NCI-H1930 (cell line): ENCODE measurements at regions not wholly inside any gene's neighbourhood (a gene's known extent, or its start where the extent isn't known, plus 50 kb on each side); places are given as distances from the start of the nearest gene placed in this dataset.

Experiments used
- DNase-seq, 2 experiments: peaks; one replicate each; lab custom pipeline; 2025; lab: John Stamatoyannopoulos, UW

DNA sequence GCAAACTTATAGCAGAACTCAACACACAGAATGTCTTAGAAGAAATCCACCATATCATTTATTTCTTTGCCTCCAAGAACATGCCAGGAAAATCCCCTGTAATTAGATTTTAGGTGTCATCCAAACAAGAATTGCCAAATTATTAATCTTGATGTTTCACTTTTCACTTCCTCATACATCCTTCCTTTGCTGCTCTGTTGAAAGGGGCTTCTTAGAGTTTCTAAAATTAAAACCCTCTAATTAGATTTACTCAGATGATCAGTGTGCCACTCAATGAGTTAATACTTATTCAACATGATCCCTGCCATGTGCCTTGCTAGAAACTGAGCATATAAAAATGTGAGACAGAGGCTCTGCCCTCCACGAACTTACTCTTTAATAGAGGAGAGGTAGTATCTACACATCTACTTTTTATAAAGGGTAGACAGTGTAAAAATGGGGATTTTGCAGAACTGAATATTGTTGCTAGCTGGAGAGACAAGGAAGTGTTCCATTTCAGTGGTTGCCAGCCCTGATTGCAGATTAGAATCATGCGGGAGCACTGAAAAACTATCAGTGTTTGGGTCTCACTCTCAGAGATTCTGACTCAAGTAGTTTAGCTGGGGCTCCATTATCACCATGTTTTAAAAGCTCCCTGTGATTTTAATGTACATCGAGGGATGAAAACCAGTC is 498.4 kb downstream of the TLE4 start:
- no peak for DNase-seq

DNA sequence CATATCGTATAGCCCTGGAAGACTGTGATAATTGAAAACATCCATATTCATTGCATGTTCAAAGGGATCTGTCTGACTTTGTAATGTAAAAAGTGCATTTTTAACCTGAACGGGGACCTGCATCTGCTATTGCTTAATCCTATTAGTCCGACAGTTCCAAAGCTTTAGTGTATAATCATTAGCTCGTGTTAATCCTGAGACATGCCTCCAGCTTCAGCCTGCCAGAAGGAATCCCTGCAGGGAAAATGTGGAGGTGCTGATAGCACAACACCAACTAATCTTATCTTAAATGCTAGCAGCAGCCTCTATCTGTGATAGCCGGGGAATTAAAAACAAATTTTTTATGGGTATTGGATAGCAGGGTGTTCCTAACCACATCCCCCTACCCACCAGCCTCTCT is 495.2 kb downstream of the TLE4 start:
- DNase-seq, result no peak

DNA sequence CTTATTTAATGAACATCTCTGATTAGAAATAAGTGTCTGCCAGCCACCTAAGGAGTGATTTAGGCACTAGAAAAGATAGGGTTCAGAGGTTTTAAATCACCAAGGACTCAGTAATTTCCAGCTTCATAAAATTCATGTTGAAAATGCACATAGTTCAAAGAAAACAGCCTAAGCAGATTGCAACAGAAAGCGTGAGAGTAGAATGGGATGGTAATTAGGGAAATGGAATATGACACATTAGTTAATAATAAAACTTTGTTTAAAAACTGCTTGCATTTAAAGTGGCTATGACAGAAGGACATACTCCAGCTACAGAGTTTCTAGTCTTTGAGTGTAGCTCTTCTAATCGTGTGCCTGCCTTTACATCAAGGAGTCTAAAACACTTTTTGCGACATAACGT is 490.8 kb downstream of the TLE4 start:
- no peak for DNase-seq

DNA sequence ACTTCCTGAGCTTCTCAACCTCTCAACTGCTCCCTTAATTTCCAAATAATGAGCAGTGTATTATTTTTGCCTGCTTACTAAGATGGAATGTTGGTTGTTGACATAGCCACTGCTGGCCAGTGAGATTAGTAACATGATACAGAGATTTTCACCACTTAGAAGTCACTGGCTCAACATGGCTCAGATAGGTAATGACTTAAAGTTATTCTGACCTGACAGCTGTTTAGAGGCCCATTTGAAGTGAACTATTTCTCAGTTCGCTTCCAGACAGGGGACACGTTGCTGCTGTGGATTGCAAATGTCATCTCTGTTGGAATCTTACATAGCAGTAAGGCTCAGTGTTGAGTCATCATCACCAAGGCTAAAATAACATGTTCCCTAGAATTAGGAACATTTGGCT is 490.2 kb downstream of the TLE4 start:
- DNase-seq, result no peak

DNA sequence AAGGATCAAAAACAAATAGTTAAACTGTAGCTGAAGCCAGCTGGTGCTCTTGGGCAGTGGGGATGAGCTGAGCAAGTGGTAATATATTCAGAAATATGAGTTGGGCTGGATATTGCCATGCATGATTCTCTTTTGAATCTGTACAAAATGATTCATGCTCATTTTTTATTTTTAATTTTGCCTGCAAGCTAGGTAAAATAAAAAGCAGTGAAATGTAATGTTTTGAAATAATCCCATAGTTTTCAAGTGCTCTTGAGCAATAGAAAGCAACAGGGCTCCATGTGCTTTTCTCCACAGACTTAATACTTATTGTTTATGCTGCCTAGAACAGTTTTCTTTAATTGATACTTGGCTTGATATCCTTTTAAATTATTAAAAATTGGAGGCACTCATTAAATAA is 489.3 kb downstream of the TLE4 start:
- DNase-seq, result no peak

DNA sequence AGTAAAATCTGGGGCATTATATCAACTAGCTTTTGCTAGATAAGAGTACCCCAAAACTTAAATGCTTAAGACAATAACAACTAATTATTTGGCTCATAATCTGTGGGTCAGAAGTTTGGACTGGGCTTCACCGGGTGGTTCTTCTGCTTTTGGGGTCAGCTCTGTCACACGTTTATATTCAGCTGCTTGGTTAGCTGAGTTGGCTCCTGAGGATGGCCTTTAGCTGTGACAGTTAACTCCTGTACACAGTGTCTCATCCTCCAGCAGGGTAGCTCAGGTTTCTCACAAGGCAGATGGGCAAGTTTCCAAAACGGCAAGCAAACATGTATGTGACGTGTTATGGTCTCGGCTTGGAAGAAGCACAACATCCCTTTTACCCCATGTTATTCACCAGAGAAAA is 488.2 kb downstream of the TLE4 start:
- no peak for DNase-seq

DNA sequence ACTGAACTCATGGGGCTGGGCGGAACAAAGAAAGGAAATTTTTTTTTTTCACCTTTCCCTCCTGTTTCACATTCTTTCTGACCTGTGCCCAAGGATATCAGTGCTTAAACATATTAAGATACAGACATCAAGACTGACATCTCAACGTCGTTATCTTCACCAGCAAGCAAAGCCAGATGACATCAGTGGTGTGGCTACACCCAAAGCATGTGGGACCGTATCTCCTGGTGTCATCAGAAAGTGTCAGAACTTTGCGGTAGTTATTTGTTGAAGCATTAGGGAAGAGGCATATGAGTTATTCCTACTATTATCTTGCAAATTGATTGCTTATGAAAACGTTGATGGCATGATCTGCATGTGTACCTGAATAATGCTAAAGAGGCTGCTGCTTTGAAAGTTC is 487.4 kb downstream of the TLE4 start:
- DNase-seq, result no peak

DNA sequence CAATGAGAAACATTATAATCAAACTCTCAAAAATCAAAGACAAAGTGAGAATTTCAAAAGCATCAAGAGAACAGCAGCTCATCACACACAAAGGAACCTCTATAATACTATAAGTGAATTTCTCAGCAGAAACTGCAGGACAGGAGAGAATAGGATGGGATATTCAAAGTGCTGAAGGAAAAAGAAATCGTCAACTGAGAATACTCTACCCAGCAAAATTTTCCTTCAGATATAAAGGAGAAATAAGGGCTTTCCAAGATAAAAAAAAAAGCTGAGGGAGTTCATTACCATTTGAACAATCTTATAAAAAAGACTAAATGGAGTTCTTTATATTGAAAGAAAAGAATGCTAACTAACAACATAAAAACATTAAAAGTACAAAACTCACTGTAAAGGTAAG is 481.1 kb downstream of the TLE4 start:
- no peak for DNase-seq

DNA sequence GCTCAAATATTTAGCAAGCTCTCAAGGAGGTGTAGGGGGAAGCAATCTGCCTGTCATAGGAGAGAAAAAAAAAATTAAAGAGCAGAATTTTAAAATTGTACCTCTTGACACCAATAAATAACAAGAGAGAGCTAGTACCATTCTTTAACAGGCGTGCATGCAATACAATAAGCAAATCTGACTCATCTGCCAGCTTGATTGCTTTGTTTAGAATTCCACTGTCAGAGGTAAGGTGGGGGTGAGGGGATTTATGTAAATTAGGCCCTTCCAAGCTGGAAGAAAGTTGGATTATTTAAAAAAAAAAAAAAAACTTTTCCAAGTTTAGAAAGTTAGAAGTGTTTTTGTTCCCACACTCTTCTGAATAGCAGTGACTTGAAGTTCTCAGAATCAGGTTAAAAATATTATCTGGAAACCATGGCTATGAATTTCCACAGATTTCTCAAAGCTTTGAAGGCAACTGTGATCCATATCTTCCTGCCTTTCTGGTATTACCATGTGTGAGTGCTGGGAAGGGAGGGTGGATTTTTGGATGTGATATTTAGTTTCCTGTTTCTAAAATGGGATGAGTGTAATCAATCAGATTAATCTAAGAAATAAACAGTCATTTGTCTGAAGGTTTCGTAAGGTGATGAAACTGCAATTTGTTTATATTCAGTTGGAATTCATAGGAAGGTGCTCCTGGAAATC is 477.5 kb downstream of the TLE4 start:
- no peak for DNase-seq

DNA sequence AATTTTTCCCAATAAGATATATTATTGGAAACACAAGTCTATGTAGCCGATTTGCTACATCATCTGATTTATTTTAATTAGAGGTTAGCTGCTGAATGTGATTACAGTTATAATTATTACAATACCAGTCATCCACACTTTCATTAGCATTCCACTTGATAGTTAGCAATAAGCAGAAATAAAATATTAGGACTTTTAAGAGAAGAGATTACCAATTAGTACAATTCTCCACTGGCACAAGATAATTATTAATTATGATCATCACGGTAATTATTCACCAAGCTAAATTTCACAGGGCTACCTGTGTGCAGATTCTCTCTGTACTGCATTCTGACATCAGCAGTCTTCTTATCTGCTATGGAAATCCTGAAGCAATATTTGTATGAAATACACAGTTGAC is 474.7 kb downstream of the TLE4 start:
- no peak for DNase-seq

DNA sequence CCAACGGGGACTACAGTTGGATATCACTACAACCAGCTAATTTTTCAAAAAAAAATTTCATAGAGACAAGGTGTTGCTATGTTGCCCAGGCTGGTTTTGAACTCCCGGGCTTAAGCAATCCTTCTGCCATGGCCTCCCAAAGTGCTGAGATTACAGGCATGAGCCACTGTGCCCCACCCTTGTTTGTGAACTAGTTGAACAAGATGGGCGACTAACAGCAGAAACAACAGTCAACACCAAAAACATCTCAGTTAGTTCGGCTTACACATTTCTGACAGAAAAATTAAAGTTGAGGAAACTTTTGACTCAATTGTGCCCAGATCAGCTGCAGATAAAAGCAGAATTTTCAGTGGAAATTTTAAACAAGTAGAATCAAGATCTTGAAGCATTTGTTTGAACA is 470.1 kb downstream of the TLE4 start:
- no peak for DNase-seq

DNA sequence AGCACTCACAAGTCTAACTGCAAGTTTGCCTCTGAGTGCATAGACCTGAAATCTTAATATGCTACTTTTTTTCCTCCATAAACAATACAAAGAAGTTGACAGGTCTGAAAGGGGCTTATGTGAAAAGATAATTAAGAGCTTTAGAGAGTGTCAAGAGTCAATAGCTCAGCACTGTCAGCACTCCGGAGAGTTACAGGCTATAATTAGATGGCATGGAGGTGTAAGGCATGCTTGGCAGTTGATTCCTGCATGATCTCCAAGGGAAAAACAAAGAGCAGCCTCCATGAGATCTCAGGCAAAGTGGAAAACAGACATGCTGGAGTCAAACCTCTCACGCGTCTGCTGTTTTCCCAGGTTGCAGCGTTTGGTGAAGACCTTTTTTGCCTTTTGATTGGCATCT is 468.7 kb downstream of the TLE4 start:
- DNase-seq, result no peak

DNA sequence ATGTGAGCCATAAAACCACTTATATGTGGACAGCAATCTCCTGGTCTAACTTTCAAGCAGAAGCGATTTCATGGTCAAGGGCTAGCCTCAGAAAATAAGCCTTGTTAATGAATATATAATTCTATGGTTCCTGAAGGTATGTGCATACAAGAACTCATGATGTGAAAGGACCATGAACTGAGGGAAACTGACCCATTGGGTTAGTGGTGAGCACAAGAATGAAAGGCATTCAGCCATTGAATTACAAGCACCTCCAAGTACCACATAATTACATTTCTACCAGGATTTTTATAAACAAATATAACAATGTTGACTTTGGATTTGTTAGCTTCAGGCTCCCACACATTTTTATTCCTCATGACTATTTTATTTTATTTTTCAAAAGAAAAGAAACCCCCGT is 459.0 kb downstream of the TLE4 start:
- no peak for DNase-seq

DNA sequence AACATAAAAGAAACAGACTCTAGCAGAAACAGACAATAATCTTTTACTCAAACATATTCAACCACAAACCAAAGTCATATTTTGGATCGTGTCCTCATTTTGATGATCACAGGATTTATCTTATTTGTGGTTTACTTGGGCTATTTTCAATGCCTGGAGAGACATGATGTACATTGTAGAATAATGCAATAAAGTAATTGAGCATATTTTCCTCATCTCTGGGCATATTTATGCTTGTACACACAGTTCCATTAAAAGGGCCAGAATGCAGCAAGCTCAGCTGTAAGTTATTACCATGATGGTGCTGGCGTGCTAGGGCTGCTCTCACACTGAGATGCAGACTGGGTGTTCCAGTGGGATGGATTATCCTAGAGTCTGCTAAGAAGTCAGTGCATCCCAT is 456.7 kb downstream of the TLE4 start:
- DNase-seq, result no peak

DNA sequence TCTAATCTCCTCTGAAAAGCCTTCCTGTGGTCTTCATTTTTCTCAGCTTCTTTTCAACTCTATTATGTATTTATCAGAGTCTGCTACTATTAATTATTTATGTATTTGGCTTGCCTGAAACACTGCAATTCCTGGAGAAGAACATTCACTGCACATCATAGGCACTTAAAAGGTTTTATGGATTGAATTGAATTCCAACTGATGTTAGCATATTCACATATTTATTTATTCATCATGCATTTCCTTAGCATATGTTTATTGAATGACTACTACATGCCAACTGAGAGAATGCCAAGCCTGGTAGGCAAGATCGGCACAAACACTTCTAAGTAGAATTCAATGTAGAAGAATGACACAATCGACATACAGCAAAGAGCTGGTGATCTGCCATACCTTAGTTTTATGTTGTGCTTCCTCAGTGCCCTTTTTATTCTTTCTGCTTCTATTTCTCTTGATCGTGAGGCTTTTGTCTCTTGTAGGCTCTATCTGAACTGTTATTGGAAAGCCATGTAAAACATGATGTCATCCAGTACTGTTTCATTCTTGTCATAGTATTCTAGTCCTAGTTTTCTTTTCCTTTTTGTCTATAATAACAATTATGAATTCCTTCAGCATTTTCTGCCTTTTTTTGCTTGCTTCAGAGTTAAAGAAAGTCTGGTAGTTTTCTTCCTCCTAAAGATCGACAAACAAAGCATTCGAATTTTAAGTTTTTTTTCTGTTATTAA is 454.2 kb downstream of the TLE4 start:
- no peak for DNase-seq

DNA sequence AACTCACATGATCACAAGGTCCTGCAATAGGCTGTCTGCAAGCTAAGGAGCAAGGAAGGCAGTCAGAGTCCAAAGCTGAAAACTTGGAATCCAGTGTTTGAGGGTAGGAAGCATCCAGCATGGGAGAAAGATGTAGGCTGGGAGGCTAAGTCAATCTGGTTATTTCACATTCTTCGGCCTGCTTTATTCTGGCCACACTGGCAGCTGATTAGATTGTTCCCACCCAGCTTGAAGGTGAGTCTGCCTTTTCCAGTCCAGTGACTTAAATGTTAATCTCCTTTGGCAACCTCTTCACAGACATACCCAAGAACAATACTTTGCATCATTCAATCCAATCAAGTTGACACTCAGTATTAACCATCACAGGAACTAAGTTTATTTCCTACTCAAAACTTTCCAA is 453.4 kb downstream of the TLE4 start:
- no peak for DNase-seq

DNA sequence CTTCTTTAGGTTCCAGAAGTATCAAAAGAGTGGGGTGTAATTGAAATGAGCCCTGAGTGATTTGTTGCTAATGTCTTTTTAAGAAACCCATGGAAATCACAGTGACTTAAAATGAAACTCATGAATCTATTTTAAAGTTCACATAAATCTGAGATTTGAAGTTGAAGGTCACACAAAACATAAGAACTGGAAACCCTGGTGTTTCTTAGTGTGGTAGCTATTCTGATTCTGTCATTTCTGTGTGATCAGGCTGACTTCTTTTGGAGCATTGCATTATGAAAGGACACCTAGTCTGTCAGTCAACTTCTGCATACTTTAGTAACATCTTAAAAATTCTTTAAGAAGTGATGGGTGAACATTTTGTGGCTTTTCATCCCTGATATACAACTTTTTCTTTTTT is 448.8 kb downstream of the TLE4 start:
- no peak for DNase-seq

DNA sequence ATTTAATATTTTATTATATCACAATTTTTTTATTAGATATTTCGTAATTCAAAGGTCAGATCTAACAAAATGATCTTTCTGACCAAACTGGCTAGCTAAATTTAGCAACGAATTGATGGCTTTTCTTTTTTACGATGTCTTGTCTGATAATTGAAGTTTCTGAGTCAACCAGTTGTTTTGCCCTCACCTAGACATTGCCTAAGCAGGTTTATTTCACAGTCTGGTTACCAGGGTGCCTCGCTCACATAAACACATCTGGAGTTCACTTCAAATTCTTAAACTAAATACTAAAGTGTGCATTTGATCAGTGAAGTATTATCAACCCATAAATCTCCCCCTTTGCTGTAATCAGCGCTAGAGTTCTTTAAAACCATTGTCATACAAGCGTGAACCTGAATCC is 448.3 kb downstream of the TLE4 start:
- no peak for DNase-seq

DNA sequence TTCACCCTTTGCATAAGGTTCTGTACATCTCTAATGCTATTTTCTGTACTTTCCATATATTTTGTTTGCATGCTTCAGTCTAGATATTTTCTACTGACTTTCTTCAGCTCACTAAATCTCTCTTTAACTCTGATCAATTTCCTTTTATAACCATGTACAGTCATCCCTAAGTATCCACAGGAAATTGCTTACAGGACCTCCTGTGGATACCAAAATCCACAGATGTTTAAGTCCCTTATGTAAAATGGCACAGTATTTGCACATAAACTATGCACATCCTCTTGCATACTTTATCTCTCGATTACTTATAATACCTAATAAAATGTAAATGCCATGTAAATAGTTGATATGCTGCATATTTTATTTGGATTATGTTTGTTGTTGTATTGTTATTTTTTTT is 442.1 kb downstream of the TLE4 start:
- DNase-seq, result no peak

DNA sequence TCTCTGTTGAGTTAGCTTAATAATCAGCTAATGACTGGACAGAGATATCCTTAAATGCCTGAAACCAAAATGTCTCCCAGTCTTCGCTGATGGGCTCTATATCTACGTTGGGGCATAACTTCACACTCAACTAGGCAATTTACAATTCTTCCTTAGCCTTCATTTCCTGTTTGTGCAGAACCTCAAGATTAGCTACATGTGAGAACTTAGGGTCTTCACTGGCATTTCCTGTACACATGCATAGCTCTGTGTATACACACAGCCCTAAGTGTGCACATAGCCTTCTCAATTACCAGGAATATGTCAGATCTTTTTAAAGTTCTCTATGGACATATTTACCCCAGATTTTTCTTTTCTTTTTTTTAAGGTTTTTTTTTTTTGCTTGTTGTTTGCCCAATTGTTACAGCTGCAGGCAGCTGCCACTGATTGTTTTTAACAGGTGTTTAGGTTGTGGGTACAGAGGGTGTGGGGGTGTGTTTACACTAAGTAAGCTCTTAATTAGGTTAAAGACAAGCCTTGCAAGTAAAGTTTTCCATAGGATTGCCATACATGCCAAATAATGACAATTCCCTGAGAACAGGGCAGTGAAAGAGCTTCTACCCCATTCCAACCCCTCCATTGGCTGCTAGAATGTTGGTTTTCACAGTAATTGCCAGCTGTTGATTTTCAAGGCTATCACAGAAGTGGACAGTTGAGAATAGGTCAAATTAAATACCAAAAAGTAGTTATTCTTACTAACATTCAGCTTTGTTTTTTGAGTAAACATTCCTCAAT is 441.0 kb downstream of the TLE4 start:
- no peak for DNase-seq

DNA sequence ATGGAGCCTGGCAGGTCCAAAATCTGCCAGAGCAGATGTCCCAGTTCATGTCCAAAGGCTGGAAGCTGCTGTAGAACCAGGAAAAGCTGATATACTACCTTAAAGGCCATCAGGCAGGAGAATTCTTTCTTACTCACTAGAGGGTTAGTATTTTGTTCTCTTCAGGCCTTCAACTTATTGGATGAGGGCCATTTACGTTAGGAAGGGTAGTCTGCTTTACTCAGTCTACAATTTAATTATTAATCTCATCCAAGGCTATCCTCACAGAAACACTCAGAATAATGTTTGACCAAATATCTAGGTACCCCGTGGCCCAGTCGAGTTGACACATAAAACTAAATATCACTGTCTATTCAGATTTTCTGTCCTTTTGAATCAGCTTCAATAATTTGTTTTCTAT is 437.4 kb downstream of the TLE4 start:
- no peak for DNase-seq

DNA sequence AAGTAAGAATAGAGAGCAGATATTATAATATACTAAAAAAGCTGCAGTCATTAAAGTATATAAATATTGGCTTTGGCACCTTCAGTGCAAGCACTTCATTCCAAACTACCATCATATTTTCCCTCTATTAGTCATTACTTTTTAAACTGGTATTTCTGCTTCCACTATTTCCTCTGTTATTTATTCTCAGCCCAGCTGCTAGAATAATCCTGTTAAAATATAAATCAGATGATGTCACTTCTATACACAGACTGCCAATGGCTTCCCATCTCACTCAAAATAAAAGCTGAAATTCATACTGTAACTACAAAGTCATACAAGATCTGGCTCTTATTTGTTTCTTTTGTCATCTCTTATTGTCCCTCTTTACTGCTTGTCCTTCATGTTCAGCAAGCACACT is 432.9 kb downstream of the TLE4 start:
- DNase-seq, result no peak

DNA sequence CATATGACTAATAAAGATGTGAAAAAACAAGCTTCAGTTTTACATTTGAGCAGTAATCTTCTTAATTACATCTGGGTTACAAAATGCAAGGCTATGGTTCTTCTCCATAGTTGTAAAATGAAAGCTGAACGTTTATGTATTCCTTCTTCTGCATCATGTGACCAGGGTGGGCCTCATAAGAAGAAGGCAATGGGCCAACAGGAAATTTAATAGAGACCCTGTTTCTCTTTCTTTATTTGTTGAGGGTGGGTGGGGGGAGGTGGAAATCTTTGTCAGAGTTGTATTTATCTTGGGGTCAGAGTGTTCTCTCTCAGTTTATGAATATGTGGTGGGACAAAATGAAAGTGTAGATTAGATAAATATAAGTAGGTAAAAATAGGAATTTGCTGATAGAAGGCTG is 418.8 kb downstream of the TLE4 start:
- DNase-seq, result no peak
